ENCODE measurements at regions not wholly inside any gene's neighbourhood (a gene's known extent, or its start where the extent isn't known, plus 50 kb on each side); places are given as distances from the start of the nearest gene placed in this dataset.

GRCh38 chr5:2879701-2880100 lies 128.2 kb upstream of the IRX2 start:
- no peak overlapping the region for H3K27ac ChIP-seq
- no peaks in the 10 kb centered on the region for H3K27me3 ChIP-seq
- no peaks in the 10 kb centered on the region for H3K36me3 ChIP-seq
- no peaks in the 10 kb centered on the region for H3K4me1 ChIP-seq
- TF ChIP-seq, protein P1, sequence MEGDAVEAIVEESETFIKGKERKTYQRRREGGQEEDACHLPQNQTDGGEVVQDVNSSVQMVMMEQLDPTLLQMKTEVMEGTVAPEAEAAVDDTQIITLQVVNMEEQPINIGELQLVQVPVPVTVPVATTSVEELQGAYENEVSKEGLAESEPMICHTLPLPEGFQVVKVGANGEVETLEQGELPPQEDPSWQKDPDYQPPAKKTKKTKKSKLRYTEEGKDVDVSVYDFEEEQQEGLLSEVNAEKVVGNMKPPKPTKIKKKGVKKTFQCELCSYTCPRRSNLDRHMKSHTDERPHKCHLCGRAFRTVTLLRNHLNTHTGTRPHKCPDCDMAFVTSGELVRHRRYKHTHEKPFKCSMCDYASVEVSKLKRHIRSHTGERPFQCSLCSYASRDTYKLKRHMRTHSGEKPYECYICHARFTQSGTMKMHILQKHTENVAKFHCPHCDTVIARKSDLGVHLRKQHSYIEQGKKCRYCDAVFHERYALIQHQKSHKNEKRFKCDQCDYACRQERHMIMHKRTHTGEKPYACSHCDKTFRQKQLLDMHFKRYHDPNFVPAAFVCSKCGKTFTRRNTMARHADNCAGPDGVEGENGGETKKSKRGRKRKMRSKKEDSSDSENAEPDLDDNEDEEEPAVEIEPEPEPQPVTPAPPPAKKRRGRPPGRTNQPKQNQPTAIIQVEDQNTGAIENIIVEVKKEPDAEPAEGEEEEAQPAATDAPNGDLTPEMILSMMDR (IDR thresholded peaks at IDR 0.05) = no peak
- H3K9me3 ChIP-seq = peaks cover 16% of the 10 kb centered on the region
- H3K4me3 ChIP-seq = no peak overlapping the region
- ATAC-seq (no peak), DNase-seq (no peak)
- intact Hi-C loops (cut with DNase I) = no loop called here

GRCh38 chr5:2877522-2877921 lies 126.0 kb upstream of the IRX2 start:
- intact Hi-C loops (cut with DNase I) = no loop called here
- ATAC-seq (no peak), DNase-seq (peak; percentile 3)
- H3K27me3 ChIP-seq = no peaks in the 10 kb centered on the region
- no peaks in the 10 kb centered on the region for H3K4me1 ChIP-seq
- TF ChIP-seq, protein P1 (IDR thresholded peaks at IDR 0.05) = no peak
- H3K9me3 ChIP-seq = peaks cover 16% of the 10 kb centered on the region
- no peaks in the 10 kb centered on the region for H3K36me3 ChIP-seq
- H3K27ac ChIP-seq = no peak overlapping the region
- H3K4me3 ChIP-seq = no peak overlapping the region

GRCh38 chr5:2876183-2876582 lies 124.7 kb upstream of the IRX2 start:
- Histone ChIP-seq H3K4me3 (no peak overlapping the region), H3K36me3 (no peaks in the 10 kb centered on the region), H3K27ac (no peak overlapping the region), H3K27me3 (no peaks in the 10 kb centered on the region), H3K4me1 (no peaks in the 10 kb centered on the region), H3K9me3 (peaks cover 16% of the 10 kb centered on the region)
- ATAC-seq = no peak
- TF ChIP-seq, protein P1 (IDR thresholded peaks at IDR 0.05) = no peak
- DNase-seq = peak; percentile 8
- intact Hi-C loops (cut with DNase I) = no loop called here

DNA sequence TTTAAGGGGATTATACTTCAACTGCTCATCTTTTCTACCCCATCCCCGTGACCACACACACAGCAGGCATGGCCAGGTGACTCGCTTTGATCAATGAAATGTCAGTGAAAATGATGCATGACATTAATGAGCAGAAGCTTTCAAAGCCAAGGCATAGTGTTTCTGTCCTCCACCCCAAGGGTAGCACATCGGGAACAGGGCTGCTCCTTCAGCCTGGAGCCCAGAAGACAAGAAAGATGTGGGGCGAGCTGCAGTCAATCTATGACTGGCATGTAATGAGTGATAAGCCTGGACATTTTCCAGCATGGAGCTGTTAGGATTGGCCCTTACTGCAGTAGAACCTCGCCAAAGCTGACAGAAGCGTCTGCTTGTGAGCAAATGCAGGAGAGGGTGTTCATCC lies 122.6 kb upstream of the IRX2 start:
- no peak for ATAC-seq
- intact Hi-C loops (cut with DNase I) = no loop called here
- no peaks in the 10 kb centered on the region for H3K36me3 ChIP-seq
- H3K27ac ChIP-seq = no peak overlapping the region
- peak; percentile 9 for DNase-seq
- H3K27me3 ChIP-seq = no peaks in the 10 kb centered on the region
- no peak overlapping the region for H3K4me3 ChIP-seq
- no peaks in the 10 kb centered on the region for H3K4me1 ChIP-seq
- TF ChIP-seq, protein P1 (IDR thresholded peaks at IDR 0.05) = no peak
- H3K9me3 ChIP-seq = peaks cover 7% of the 10 kb centered on the region

DNA sequence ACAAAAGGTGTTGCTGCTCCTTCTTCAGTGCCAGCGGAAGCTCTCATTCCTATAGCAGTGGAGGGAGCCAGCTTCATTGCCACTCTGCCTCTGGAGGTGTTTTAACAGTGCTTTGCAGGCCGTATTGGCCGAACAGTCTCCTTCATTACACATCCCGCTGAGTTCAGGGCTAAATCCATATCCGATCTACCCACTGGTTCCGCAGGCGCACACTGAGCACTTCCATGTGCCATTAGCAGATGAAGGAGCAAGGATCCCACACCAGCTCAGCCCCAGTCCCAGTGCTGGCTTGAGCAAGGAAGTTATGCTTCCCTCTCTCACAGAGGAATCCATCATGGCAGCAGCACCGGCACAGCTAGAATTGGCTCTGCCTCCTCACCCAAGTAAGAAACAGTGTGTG lies 121.2 kb upstream of the IRX2 start:
- H3K36me3 ChIP-seq = no peaks in the 10 kb centered on the region
- TF ChIP-seq, protein P1 (IDR thresholded peaks at IDR 0.05) = no peak
- no peak overlapping the region for H3K27ac ChIP-seq
- DNase-seq (peak; percentile 21), ATAC-seq (no peak)
- H3K4me1 ChIP-seq = no peaks in the 10 kb centered on the region
- no peaks in the 10 kb centered on the region for H3K9me3 ChIP-seq
- H3K27me3 ChIP-seq = no peaks in the 10 kb centered on the region
- no peak overlapping the region for H3K4me3 ChIP-seq
- intact Hi-C loops (cut with DNase I) = no loop called here

GRCh38 chr5:2871282-2871681 lies 119.8 kb upstream of the IRX2 start:
- Histone ChIP-seq H3K4me1 (no peaks in the 10 kb centered on the region), H3K27ac (no peak overlapping the region), H3K4me3 (no peak overlapping the region), H3K36me3 (no peaks in the 10 kb centered on the region), H3K9me3 (no peaks in the 10 kb centered on the region), H3K27me3 (no peaks in the 10 kb centered on the region)
- TF ChIP-seq, protein P1 (IDR thresholded peaks at IDR 0.05) = no peak
- intact Hi-C loops (cut with DNase I) = no loop called here
- DNase-seq = no peak
- ATAC-seq = no peak

Measured in upper lobe of right lung (tissue), 1 donor.